CD8-positive, alpha-beta memory T cell (primary cell): ENCODE measurements at regions not wholly inside any gene's neighbourhood (a gene's known extent, or its start where the extent isn't known, plus 50 kb on each side); places are given as distances from the start of the nearest gene placed in this dataset.

Experiments
- CTCF ChIA-PET: fragments of 350-600 bp; sonication (Branson Sonifier 250); formaldehyde crosslinking; loops from one replicate; lab custom pipeline; 2021; ENCODE audit warnings: antibody characterized with exemption; lab: Charles Lee
- POLR2A ChIA-PET: fragments of 350-600 bp; sonication (Branson Sonifier 250); formaldehyde crosslinking; loops from one replicate; lab custom pipeline; 2021; ENCODE audit warnings: antibody characterized with exemption; lab: Charles Lee
- DNase-seq, 5 donors: peaks; one replicate each; pipeline versions ENCODE4 v3.0.0 to v3.0.0-alpha.2; 2020 to 2022; ENCODE audit warnings: mixed read lengths in 1 of 5
- H3K27ac ChIP-seq: one replicate; pipeline ENCODE4 v1.7.0; 2013; ENCODE audit warnings: low read depth, mild to moderate bottlenecking, low read length, moderate library complexity
- H3K27me3 ChIP-seq: 2 replicates; pipeline ENCODE4 v1.7.0; 2013; ENCODE audit warnings: low read length, mild to moderate bottlenecking; ENCODE audit not compliant: insufficient read depth, poor library complexity, severe bottlenecking
- H3K36me3 ChIP-seq: 2 replicates; pipeline ENCODE4 v1.7.0; 2013; ENCODE audit warnings: mild to moderate bottlenecking, low read length, moderate library complexity; ENCODE audit not compliant: insufficient read depth
- H3K4me1 ChIP-seq: 2 replicates; pipeline ENCODE4 v1.7.0; 2013; ENCODE audit warnings: mild to moderate bottlenecking, low read length, moderate library complexity; ENCODE audit not compliant: insufficient read depth
- H3K4me3 ChIP-seq: 2 replicates; pipeline ENCODE4 v1.7.0; 2013; ENCODE audit warnings: mild to moderate bottlenecking, low read length
- H3K9me3 ChIP-seq: 2 replicates; pipeline ENCODE4 v1.7.0; 2013; ENCODE audit warnings: mild to moderate bottlenecking, low read length
- H3K27ac Mint-ChIP-seq, 8 donors: one replicate each; pipeline ENCODE4 v1.8.0; 2020 to 2021; ENCODE audit warnings: mixed read lengths in 8 of 8, mild to moderate bottlenecking in 6 of 8, inconsistent platforms in 3 of 8, moderate library complexity in 3 of 8
- H3K27me3 Mint-ChIP-seq, 2 donors: one replicate each; pipeline ENCODE4 v1.8.0; 2020 to 2021; ENCODE audit warnings: mixed read lengths in 2 of 2, mild to moderate bottlenecking in 1 of 2, moderate library complexity in 1 of 2
- H3K36me3 Mint-ChIP-seq, 3 donors: one replicate each; pipeline ENCODE4 v1.8.0; 2020 to 2021; ENCODE audit warnings: mixed read lengths in 3 of 3, inconsistent platforms in 1 of 3, mild to moderate bottlenecking in 1 of 3
- H3K4me1 Mint-ChIP-seq, 3 donors: one replicate each; pipeline ENCODE4 v1.8.0; 2020 to 2021; ENCODE audit warnings: mixed read lengths in 3 of 3, inconsistent platforms in 1 of 3, mild to moderate bottlenecking in 1 of 3
- H3K4me3 Mint-ChIP-seq, 7 donors: one replicate each; pipeline ENCODE4 v1.8.0; 2020 to 2021; ENCODE audit warnings: mixed read lengths in 7 of 7, mild to moderate bottlenecking in 6 of 7, moderate library complexity in 4 of 7, inconsistent platforms in 2 of 7
- H3K9me3 Mint-ChIP-seq, 5 donors: one replicate each; pipeline ENCODE4 v1.8.0; 2020 to 2022; ENCODE audit warnings: mixed read lengths in 5 of 5, mild to moderate bottlenecking in 3 of 5, moderate library complexity in 2 of 5, inconsistent platforms in 1 of 5

DNA sequence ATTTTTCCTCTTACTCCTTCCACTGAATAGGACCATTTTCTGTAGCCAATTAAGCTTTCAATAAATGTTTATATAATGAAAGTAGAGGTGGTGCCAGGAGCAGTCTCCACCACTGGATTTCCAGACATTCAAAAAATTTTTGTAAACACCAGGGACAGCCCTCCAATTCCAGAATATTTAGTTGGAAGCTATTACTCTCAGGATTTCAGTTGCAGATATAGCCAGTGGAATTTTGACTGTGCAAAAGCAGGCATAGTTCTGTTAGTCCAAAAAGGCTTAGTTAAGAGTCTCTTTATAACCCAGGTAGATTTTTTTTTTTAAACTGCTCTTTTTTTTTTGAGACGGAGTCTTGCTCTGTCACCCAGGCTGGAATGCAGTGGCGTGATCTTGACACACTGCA is 138.1 kb upstream of the DMRT1 start:
- Histone ChIP-seq H3K27me3 (no peaks in the 10 kb centered on the region), H3K36me3 (no peaks in the 10 kb centered on the region), H3K9me3 (no peaks in the 10 kb centered on the region), H3K27ac (no peak overlapping the region), H3K4me3 (no peak overlapping the region), H3K4me1 (no peaks in the 10 kb centered on the region)
- Mint-ChIP-seq H3K4me1 (peaks cover 11 to 13% (median 12%) of the 10 kb centered on the region in 3 donors), H3K27me3 (peaks cover 12 to 25% of the 10 kb centered on the region in 2 donors), H3K27ac (no peak overlapping the region), H3K9me3 (no peaks in the 10 kb centered on the region), H3K4me3 (no peak overlapping the region), H3K36me3 (no peaks in the 10 kb centered on the region)
- no peak for DNase-seq
- ChIA-PET POLR2A (no interaction called here), CTCF (no interaction called here)

DNA sequence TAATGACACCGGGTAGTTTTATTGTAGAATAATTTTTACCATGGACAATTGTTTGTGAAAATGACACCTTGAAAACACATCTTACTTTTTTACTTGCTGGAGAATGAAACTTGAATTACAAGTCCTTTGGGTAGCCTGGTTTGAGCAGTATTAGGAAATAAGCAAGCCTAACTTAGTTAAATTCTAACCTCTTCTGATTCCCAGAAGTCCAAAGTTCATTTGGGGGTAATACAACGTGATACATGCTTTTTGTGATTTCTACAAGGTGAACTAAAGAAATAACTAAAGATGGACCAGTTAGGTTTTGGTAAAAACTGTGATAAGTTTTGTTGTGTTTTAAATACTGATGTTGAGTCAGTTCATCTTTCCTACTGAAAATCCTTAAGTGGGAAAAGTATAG is 135.4 kb upstream of the DMRT1 start:
- H3K27ac ChIP-seq, result no peak overlapping the region
- H3K27me3 ChIP-seq, result no peaks in the 10 kb centered on the region
- CTCF ChIA-PET, result no interaction called here
- Mint-ChIP-seq H3K36me3 (peaks cover 4 to 6% (median 6%) of the 10 kb centered on the region in 3 donors), H3K9me3 (no peaks in the 10 kb centered on the region), H3K4me1 (peaks cover 11 to 15% (median 13%) of the 10 kb centered on the region in 3 donors), H3K4me3 (peak overlapping the region in 5 of 7 donors; percentile 65 to 85 (median 82)), H3K27ac (no peak overlapping the region), H3K27me3 (peaks cover 20 to 30% of the 10 kb centered on the region in 2 donors)
- no peak for DNase-seq
- H3K4me3 ChIP-seq, result peak overlapping the region; percentile 52
- no peaks in the 10 kb centered on the region for H3K4me1 ChIP-seq
- POLR2A ChIA-PET, result no interaction called here
- H3K9me3 ChIP-seq, result no peaks in the 10 kb centered on the region
- H3K36me3 ChIP-seq, result no peaks in the 10 kb centered on the region

GRCh38 chr9:706606-707459 is 134.7 kb upstream of the DMRT1 start:
- Mint-ChIP-seq H3K27ac (peak overlapping the region in 2 of 8 donors; percentile 31 to 78), H3K4me1 (peaks cover 11 to 15% (median 13%) of the 10 kb centered on the region in 3 donors), H3K9me3 (no peaks in the 10 kb centered on the region), H3K27me3 (peaks cover 20 to 30% of the 10 kb centered on the region in 2 donors), H3K36me3 (peaks cover 6 to 9% (median 7%) of the 10 kb centered on the region in 3 donors), H3K4me3 (peak overlapping the region; percentile 65 to 89 (median 82))
- H3K36me3 ChIP-seq, result no peaks in the 10 kb centered on the region
- POLR2A ChIA-PET, result no interaction called here
- no peaks in the 10 kb centered on the region for H3K27me3 ChIP-seq
- DNase-seq, result peak in 1 of 5 donors; percentile 16
- peak overlapping the region; percentile 52 for H3K4me3 ChIP-seq
- no peak overlapping the region for H3K27ac ChIP-seq
- H3K4me1 ChIP-seq, result no peaks in the 10 kb centered on the region
- no peaks in the 10 kb centered on the region for H3K9me3 ChIP-seq
- CTCF ChIA-PET, result no interaction called here

- Mint-ChIP-seq H3K27ac (no peak overlapping the region), H3K27me3 (peaks cover 19 to 30% of the 10 kb centered on the region in 2 donors), H3K9me3 (no peaks in the 10 kb centered on the region), H3K4me1 (peaks cover 11 to 15% (median 13%) of the 10 kb centered on the region in 3 donors), H3K36me3 (peaks cover 6 to 10% (median 10%) of the 10 kb centered on the region in 3 donors), H3K4me3 (peak overlapping the region in 1 of 7 donors; percentile 15)
- Histone ChIP-seq H3K36me3 (no peaks in the 10 kb centered on the region), H3K4me3 (no peak overlapping the region), H3K27ac (no peak overlapping the region), H3K27me3 (no peaks in the 10 kb centered on the region), H3K9me3 (no peaks in the 10 kb centered on the region), H3K4me1 (no peaks in the 10 kb centered on the region)
- POLR2A ChIA-PET, result no interaction called here
- no peak for DNase-seq
- CTCF ChIA-PET, result no interaction called here
Measured at GRCh38 chr9:708182-708550, 133.3 kb upstream of the DMRT1 start.

DNA sequence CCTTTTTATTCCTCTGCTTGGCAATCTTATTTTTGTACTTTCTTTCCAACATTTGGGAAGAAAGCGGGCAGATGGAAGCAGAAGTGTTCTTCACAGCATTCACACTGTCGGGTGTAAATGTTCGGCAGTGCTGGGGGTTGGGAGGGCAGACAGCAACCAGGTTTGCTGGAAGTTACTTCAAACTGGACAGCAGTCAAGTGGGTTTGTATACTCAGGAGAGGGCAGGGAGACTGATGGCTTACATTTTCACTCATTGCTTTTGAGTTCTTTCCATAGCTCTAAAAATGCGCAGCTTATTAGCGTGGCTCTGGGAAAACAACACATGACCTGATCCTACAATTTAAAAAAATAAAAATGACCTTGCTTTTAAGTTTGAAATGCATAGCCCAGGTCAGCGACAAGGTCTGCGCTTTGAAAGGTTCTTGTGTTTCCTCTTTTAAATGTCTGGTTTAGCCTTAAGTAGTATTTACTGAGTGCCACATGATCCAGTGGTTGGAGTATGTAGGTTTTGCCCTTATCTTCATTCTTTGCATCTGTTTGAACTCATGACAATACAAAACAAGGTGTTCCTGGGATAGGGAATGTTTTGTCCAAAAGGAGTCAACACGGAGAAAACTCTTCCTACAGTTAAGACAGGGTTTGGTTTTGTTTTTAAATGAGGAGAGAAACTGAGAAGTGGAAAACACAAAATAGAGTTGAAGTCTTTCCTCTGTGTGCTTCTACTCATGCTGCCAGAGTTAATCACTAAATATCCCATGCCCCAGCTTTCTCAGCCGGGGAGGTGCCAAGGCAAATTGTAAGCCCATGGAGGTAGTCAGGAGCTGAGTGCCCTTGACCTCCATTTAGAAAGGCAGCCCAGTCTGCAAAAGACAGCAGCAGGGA is 132.7 kb upstream of the DMRT1 start:
- Histone ChIP-seq H3K9me3 (no peaks in the 10 kb centered on the region), H3K36me3 (no peaks in the 10 kb centered on the region), H3K4me3 (no peak overlapping the region), H3K27me3 (no peaks in the 10 kb centered on the region), H3K27ac (no peak overlapping the region), H3K4me1 (no peaks in the 10 kb centered on the region)
- Mint-ChIP-seq H3K27ac (no peak overlapping the region), H3K9me3 (no peaks in the 10 kb centered on the region), H3K36me3 (peaks cover 9 to 10% (median 10%) of the 10 kb centered on the region in 3 donors), H3K4me1 (peaks cover 11 to 15% (median 13%) of the 10 kb centered on the region in 3 donors), H3K27me3 (peaks cover 19 to 30% of the 10 kb centered on the region in 2 donors), H3K4me3 (peak overlapping the region in 1 of 7 donors; percentile 28)
- DNase-seq, result no peak
- CTCF ChIA-PET, result no interaction called here
- POLR2A ChIA-PET, result no interaction called here

DNA sequence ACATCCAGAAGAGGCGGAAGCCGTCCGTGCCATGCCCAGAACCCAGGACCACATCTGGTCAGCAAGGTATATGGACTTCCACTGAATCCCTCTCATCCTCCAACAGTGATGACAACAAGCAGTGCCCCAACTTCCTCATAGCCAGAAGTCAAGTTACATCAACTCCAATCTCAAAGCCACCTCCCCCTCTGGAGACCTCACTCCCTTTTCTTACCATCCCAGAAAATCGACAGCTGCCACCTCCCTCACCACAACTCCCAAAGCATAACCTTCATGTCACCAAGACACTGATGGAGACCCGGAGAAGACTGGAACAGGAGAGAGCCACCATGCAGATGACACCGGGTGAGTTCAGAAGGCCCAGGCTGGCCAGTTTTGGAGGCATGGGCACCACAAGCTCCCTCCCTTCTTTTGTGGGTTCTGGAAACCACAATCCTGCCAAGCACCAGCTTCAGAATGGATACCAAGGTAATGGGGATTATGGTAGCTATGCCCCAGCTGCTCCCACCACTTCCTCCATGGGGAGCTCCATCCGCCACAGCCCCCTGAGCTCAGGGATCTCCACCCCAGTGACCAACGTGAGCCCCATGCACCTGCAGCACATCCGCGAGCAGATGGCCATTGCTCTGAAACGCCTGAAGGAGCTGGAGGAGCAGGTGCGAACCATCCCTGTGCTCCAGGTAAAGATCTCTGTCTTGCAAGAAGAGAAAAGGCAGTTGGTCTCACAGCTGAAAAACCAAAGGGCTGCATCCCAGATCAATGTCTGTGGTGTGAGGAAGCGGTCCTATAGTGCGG is 130.3 kb upstream of the DMRT1 start:
- Mint-ChIP-seq H3K36me3 (peaks cover 9 to 10% (median 10%) of the 10 kb centered on the region in 3 donors), H3K4me3 (no peak overlapping the region), H3K27me3 (peaks cover 14 to 20% of the 10 kb centered on the region in 2 donors), H3K9me3 (no peaks in the 10 kb centered on the region), H3K27ac (no peak overlapping the region), H3K4me1 (peaks cover 7 to 12% (median 9%) of the 10 kb centered on the region in 3 donors)
- DNase-seq, result no peak
- H3K27me3 ChIP-seq, result no peaks in the 10 kb centered on the region
- no peak overlapping the region for H3K4me3 ChIP-seq
- no peaks in the 10 kb centered on the region for H3K9me3 ChIP-seq
- no peaks in the 10 kb centered on the region for H3K36me3 ChIP-seq
- no peaks in the 10 kb centered on the region for H3K4me1 ChIP-seq
- ChIA-PET POLR2A (no interaction called here), CTCF (no interaction called here)
- H3K27ac ChIP-seq, result no peak overlapping the region

DNA sequence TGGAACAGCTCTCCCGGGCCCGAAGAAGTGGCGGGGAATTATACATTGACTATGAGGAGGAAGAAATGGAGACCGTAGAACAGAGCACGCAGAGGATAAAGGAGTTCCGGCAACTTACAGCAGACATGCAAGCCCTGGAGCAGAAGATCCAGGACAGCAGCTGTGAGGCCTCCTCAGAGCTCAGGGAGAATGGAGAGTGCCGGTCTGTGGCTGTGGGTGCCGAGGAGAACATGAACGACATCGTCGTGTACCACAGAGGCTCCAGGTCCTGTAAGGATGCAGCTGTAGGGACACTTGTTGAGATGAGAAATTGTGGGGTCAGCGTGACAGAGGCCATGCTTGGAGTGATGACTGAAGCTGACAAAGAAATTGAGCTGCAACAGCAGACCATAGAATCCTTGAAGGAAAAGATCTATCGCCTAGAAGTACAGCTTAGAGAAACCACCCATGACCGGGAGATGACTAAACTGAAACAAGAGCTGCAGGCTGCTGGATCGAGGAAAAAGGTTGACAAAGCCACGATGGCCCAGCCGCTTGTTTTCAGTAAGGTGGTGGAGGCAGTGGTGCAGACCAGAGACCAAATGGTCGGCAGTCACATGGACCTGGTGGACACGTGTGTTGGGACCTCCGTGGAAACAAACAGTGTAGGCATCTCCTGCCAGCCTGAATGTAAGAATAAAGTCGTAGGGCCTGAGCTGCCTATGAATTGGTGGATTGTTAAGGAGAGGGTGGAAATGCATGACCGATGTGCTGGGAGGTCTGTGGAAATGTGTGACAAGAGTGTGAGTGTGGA is 129.5 kb upstream of the DMRT1 start:
- Histone ChIP-seq H3K4me1 (no peaks in the 10 kb centered on the region), H3K27ac (no peak overlapping the region), H3K36me3 (no peaks in the 10 kb centered on the region), H3K4me3 (no peak overlapping the region), H3K27me3 (no peaks in the 10 kb centered on the region), H3K9me3 (no peaks in the 10 kb centered on the region)
- no peak for DNase-seq
- no peak overlapping the region for H3K27ac Mint-ChIP-seq
- POLR2A ChIA-PET, result no interaction called here
- CTCF ChIA-PET, result no interaction called here
- H3K4me1 Mint-ChIP-seq, result peaks cover 0 to 4% (median under 1%) of the 10 kb centered on the region in 3 donors
- H3K9me3 Mint-ChIP-seq, result no peaks in the 10 kb centered on the region
- H3K36me3 Mint-ChIP-seq, result peaks cover 9 to 10% (median 10%) of the 10 kb centered on the region in 3 donors
- H3K27me3 Mint-ChIP-seq, result peaks cover 8 to 13% of the 10 kb centered on the region in 2 donors
- no peak overlapping the region for H3K4me3 Mint-ChIP-seq
